ENCODE measurements at regions not wholly inside any gene's neighbourhood (a gene's known extent, or its start where the extent isn't known, plus 50 kb on each side); places are given as distances from the start of the nearest gene placed in this dataset.

- no peaks in the 10 kb centered on the region for H3K9me3 Mint-ChIP-seq (ENCODE audit: unreplicated experiment)
- no peak overlapping the region for H3K4me3 Mint-ChIP-seq (ENCODE audit: unreplicated experiment)
- ChIA-PET POLR2A (no interaction called here), CTCF (interaction anchor here (0.6 to 1.1 kb wide), 2 partner anchors 59 to 286 kb away, joined by 3 to 4 read pairs; no protein-coding TSS in a partner anchor)
- H3K27me3 Mint-ChIP-seq (ENCODE audit: insufficient read depth, unreplicated experiment), result no peaks in the 10 kb centered on the region
- TF ChIP-seq CTCF (IDR thresholded peaks at IDR 0.05; ENCODE audit: unreplicated experiment), result no peak
- peaks cover 19% of the 10 kb centered on the region for H3K36me3 Mint-ChIP-seq (ENCODE audit: insufficient read depth, unreplicated experiment)
- H3K4me1 Mint-ChIP-seq (ENCODE audit: insufficient read depth, unreplicated experiment), result peaks cover 29% of the 10 kb centered on the region
- H3K27ac Mint-ChIP-seq (ENCODE audit: low read depth, unreplicated experiment), result no peak overlapping the region
- no peak for DNase-seq (ENCODE audit: unreplicated experiment)
- no TSS peak for BruUV-seq (replicated peaks)
- intact Hi-C loops (cut with micrococcal nuclease), result no loop called here
These were observed 236.5 kb downstream of the HAUS1 start for GRCh38 chr18:46340716-46341115.

GRCh38 chr18:46341986-46342525 lies 237.9 kb downstream of the HAUS1 start:
- no peak for DNase-seq (ENCODE audit: unreplicated experiment)
- no peak overlapping the region for H3K4me3 Mint-ChIP-seq (ENCODE audit: unreplicated experiment)
- H3K36me3 Mint-ChIP-seq (ENCODE audit: insufficient read depth, unreplicated experiment), result peaks cover 15% of the 10 kb centered on the region
- peaks cover 26% of the 10 kb centered on the region for H3K4me1 Mint-ChIP-seq (ENCODE audit: insufficient read depth, unreplicated experiment)
- intact Hi-C loops (cut with micrococcal nuclease), result no loop called here
- CTCF ChIA-PET, result no interaction called here
- no peaks in the 10 kb centered on the region for H3K27me3 Mint-ChIP-seq (ENCODE audit: insufficient read depth, unreplicated experiment)
- no peak overlapping the region for H3K27ac Mint-ChIP-seq (ENCODE audit: low read depth, unreplicated experiment)
- TF ChIP-seq CTCF (IDR thresholded peaks at IDR 0.05; ENCODE audit: unreplicated experiment), result no peak
- H3K9me3 Mint-ChIP-seq (ENCODE audit: unreplicated experiment), result no peaks in the 10 kb centered on the region
- POLR2A ChIA-PET, result no interaction called here
- BruUV-seq (replicated peaks), result no TSS peak

- POLR2A ChIA-PET, result no interaction called here
- H3K4me3 Mint-ChIP-seq (ENCODE audit: unreplicated experiment), result no peak overlapping the region
- peaks cover 21% of the 10 kb centered on the region for H3K4me1 Mint-ChIP-seq (ENCODE audit: insufficient read depth, unreplicated experiment)
- H3K27me3 Mint-ChIP-seq (ENCODE audit: insufficient read depth, unreplicated experiment), result no peaks in the 10 kb centered on the region
- BruUV-seq (replicated peaks), result no TSS peak
- CTCF ChIA-PET, result interaction anchor here (1.3 kb wide), 1 partner anchor 63 kb away, joined by 5 read pairs; no protein-coding TSS in a partner anchor
- peak overlapping the region; percentile 32 for H3K27ac Mint-ChIP-seq (ENCODE audit: low read depth, unreplicated experiment)
- intact Hi-C loops (cut with micrococcal nuclease), result no loop called here
- no peak for DNase-seq (ENCODE audit: unreplicated experiment)
- TF ChIP-seq CTCF (IDR thresholded peaks at IDR 0.05; ENCODE audit: unreplicated experiment), result no peak
- H3K9me3 Mint-ChIP-seq (ENCODE audit: unreplicated experiment), result no peaks in the 10 kb centered on the region
- peaks cover 10% of the 10 kb centered on the region for H3K36me3 Mint-ChIP-seq (ENCODE audit: insufficient read depth, unreplicated experiment)
These were observed 239.3 kb downstream of the HAUS1 start for GRCh38 chr18:46343456-46343855.

GRCh38 chr18:46343931-46344372 lies 239.8 kb downstream of the HAUS1 start:
- H3K27ac Mint-ChIP-seq (ENCODE audit: low read depth, unreplicated experiment), result peak overlapping the region; percentile 32
- BruUV-seq (replicated peaks), result no TSS peak

More at GRCh38 chr18:46343931-46344372, 239.8 kb downstream of the HAUS1 start:
- Mint-ChIP-seq H3K4me1 (ENCODE audit: insufficient read depth, unreplicated experiment) (peaks cover 16% of the 10 kb centered on the region), H3K4me3 (ENCODE audit: unreplicated experiment) (no peak overlapping the region), H3K9me3 (ENCODE audit: unreplicated experiment) (no peaks in the 10 kb centered on the region), H3K27me3 (ENCODE audit: insufficient read depth, unreplicated experiment) (no peaks in the 10 kb centered on the region), H3K36me3 (ENCODE audit: insufficient read depth, unreplicated experiment) (peaks cover 15% of the 10 kb centered on the region)
- peak; percentile 16 for DNase-seq (ENCODE audit: unreplicated experiment)
- ChIA-PET CTCF (interaction anchor here (0.6 to 1.3 kb wide), 4 partner anchors 62 to 139 kb away, joined by 3 to 5 read pairs (median 3); no protein-coding TSS in a partner anchor), POLR2A (no interaction called here)
- no peak for TF ChIP-seq CTCF (IDR thresholded peaks at IDR 0.05; ENCODE audit: unreplicated experiment)
- intact Hi-C loops (cut with micrococcal nuclease), result no loop called here
